Neuronal stem cell (in vitro differentiated cells): ENCODE measurements at regions not wholly inside any gene's neighbourhood (a gene's known extent, or its start where the extent isn't known, plus 50 kb on each side); places are given as distances from the start of the nearest gene placed in this dataset.

Experiments
- DNase-seq: peaks from one replicate; pipeline ENCODE4 v3.0.0-alpha.2; 2013; ENCODE audit warnings: low spot score
- H2AFZ ChIP-seq: one replicate; pipeline ENCODE4 v1.6.1; 2013; ENCODE audit warnings: mild to moderate bottlenecking, low read length, inconsistent platforms
- H2AK5ac ChIP-seq: 2 replicates; pipeline ENCODE4 v1.6.1; 2013; ENCODE audit warnings: low read depth, mild to moderate bottlenecking, inconsistent platforms, low read length, moderate library complexity, mixed read lengths
- H2BK120ac ChIP-seq: 2 replicates; pipeline ENCODE4 v1.6.1; 2013; ENCODE audit warnings: low read depth, mild to moderate bottlenecking, inconsistent platforms, low read length, moderate library complexity, mixed read lengths
- H2BK12ac ChIP-seq: one replicate; pipeline ENCODE4 v1.6.1; 2013; ENCODE audit warnings: low read length, inconsistent platforms
- H2BK15ac ChIP-seq: 2 replicates; pipeline ENCODE4 v1.6.1; 2013; ENCODE audit warnings: mild to moderate bottlenecking, low read length, inconsistent platforms, mixed read lengths
- H2BK5ac ChIP-seq: one replicate; pipeline ENCODE4 v1.6.1; 2013; ENCODE audit warnings: inconsistent platforms, mild to moderate bottlenecking, low read length, moderate library complexity
- H3K14ac ChIP-seq: one replicate; pipeline ENCODE4 v1.6.1; 2013; ENCODE audit warnings: low read length, inconsistent platforms
- H3K18ac ChIP-seq: 2 replicates; pipeline ENCODE4 v1.6.1; 2013; ENCODE audit warnings: low read length, inconsistent platforms
- H3K23ac ChIP-seq: 2 replicates; pipeline ENCODE4 v1.6.1; 2013; ENCODE audit warnings: low read depth, mild to moderate bottlenecking, mixed read lengths, low read length, inconsistent platforms; ENCODE audit not compliant: poor library complexity
- H3K27ac ChIP-seq: replicated peaks from 3 replicates; pipeline ENCODE4 v1.5.1; 2013; ENCODE audit warnings: low read length, inconsistent platforms
- H3K27me3 ChIP-seq, 3 experiments: 2 replicates each; pipeline ENCODE4 v1.6.1; 2013; ENCODE audit warnings: low read length in 3 of 3, mild to moderate bottlenecking in 2 of 3, inconsistent platforms in 1 of 3, low read depth in 1 of 3, mixed read lengths in 1 of 3, moderate library complexity in 1 of 3; ENCODE audit not compliant: control insufficient read depth in 3 of 3, insufficient read depth in 3 of 3
- H3K36me3 ChIP-seq, 2 donors: replicated peaks in 1 of 2; 2 replicates each; pipeline ENCODE4 v1.6.1; 2013; ENCODE audit warnings: low read length in 2 of 2; ENCODE audit not compliant: control insufficient read depth in 2 of 2, insufficient read depth in 2 of 2
- H3K4ac ChIP-seq: 2 replicates; pipeline ENCODE4 v1.6.1; 2013; ENCODE audit warnings: inconsistent platforms, mild to moderate bottlenecking, low read length, moderate library complexity
- H3K4me1 ChIP-seq, 2 donors: 1 replicate in 1 of 2; 2 replicates in 1 of 2; pipeline ENCODE4 v1.6.1; 2013; ENCODE audit warnings: low read length in 2 of 2, low read depth in 1 of 2; ENCODE audit not compliant: control insufficient read depth in 2 of 2, insufficient read depth in 1 of 2
- H3K4me2 ChIP-seq: one replicate; pipeline ENCODE4 v1.6.1; 2013; ENCODE audit warnings: mild to moderate bottlenecking, low read length, inconsistent platforms; ENCODE audit not compliant: insufficient read depth, poor library complexity, severe bottlenecking
- H3K4me3 ChIP-seq, 2 donors: 2 replicates each; pipeline ENCODE4 v1.5.1; 2013; ENCODE audit warnings: low read length in 2 of 2, mild to moderate bottlenecking in 2 of 2, inconsistent platforms in 1 of 2, moderate library complexity in 1 of 2
- H3K79me1 ChIP-seq: one replicate; pipeline ENCODE4 v1.6.1; 2013; ENCODE audit warnings: low read depth, mild to moderate bottlenecking, inconsistent platforms, low read length, moderate library complexity
- H3K9ac ChIP-seq: one replicate; pipeline ENCODE4 v1.6.1; 2013; ENCODE audit warnings: mild to moderate bottlenecking, low read depth, low read length, inconsistent platforms; ENCODE audit not compliant: poor library complexity
- H3K9me3 ChIP-seq, 2 donors: replicated peaks in 1 of 2; 2 replicates each; pipeline versions ENCODE3 to v1.6.1; 2013; ENCODE audit warnings: low read length in 2 of 2, mild to moderate bottlenecking in 2 of 2, inconsistent platforms in 1 of 2, low read depth in 1 of 2, mixed read lengths in 1 of 2, moderate library complexity in 1 of 2; ENCODE audit not compliant: control insufficient read depth in 2 of 2, insufficient read depth in 1 of 2
- H4K8ac ChIP-seq: one replicate; pipeline ENCODE4 v1.6.1; 2013; ENCODE audit warnings: low read depth, mild to moderate bottlenecking, inconsistent platforms, low read length, moderate library complexity
- H4K91ac ChIP-seq: one replicate; pipeline ENCODE4 v1.6.1; 2013; ENCODE audit warnings: low read length, low read depth, mild to moderate bottlenecking, inconsistent platforms; ENCODE audit not compliant: poor library complexity
- WGBS, 2 donors: extraction: QIAGEN DNeasy Blood & Tissue Kit; methylation state at CpG; one replicate each; pipeline ENCODE4 v1.1.7; 2013; ENCODE audit warnings: missing lambda C conversion rate in 2 of 2, mixed read lengths in 1 of 2; ENCODE audit not compliant: insufficient read length in 2 of 2, insufficient replicate concordance in 1 of 2; ENCODE audit errors: extremely low coverage in 2 of 2; 5-methylcytosine and 5-hydroxymethylcytosine counted together

DNA sequence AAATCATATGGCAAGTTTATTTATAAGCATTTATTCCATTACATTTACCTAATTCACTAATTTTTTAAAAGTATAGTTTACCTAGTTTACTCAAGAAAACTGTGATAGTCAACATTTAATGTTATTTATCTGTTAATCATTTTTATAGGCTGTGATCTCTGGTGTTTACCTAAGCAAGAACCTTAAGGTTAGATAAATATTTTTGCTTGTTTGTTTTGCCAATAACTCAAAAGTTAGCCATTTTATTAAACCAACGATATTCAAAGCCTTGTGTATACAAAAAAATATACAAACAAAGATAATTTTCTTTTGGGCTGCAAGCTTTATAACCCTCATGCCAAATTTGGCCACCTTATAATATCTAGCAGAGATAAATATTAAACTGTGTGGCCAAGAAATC is 157.3 kb downstream of the SLCO1B3 start:
- H3K14ac ChIP-seq: no peak overlapping the region
- H3K18ac ChIP-seq: no peak overlapping the region
- H2BK15ac ChIP-seq: no peak overlapping the region
- no peaks in the 10 kb centered on the region for H3K79me1 ChIP-seq
- no peak overlapping the region for H4K8ac ChIP-seq
- no peak overlapping the region for H2BK12ac ChIP-seq
- no peaks in the 10 kb centered on the region for H3K27me3 ChIP-seq
- H2AFZ ChIP-seq: no peak overlapping the region
- no peaks in the 10 kb centered on the region for H3K9me3 ChIP-seq
- no peak overlapping the region for H3K27ac ChIP-seq
- no peak overlapping the region for H3K23ac ChIP-seq
- no peak overlapping the region for H2BK120ac ChIP-seq
- H3K4me1 ChIP-seq: no peaks in the 10 kb centered on the region
- DNase-seq: no peak
- no peak overlapping the region for H2AK5ac ChIP-seq
- no peak overlapping the region for H2BK5ac ChIP-seq
- H4K91ac ChIP-seq: no peak overlapping the region
- H3K9ac ChIP-seq: no peak overlapping the region
- H3K4me3 ChIP-seq: no peak overlapping the region
- no peak overlapping the region for H3K4me2 ChIP-seq
- H3K36me3 ChIP-seq: no peaks in the 10 kb centered on the region
- WGBS, 2 donors: no CpG with 5 or more reads among the region's 1 CpG
- no peak overlapping the region for H3K4ac ChIP-seq

DNA sequence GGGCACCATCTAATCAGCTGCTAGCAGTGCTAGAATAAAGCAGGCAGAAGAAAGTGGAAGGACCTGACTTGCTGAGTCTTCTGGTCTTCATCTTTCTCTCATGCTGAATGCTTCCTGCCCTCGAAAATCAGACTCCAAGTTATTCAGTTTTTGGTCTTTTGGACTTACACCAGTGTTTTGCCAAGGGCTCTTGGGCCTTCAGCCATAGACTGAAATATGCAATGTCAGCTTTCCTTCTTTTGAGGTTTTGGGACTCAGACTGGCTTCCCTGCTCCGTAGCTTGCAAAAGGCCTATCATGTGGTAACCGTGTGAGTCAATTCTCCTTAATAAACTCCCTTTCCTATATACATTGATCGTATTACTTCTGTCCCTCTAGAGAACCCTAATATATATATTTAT is 159.3 kb downstream of the SLCO1B3 start:
- Histone ChIP-seq H3K4ac (no peak overlapping the region), H3K9ac (no peak overlapping the region), H3K4me2 (no peak overlapping the region), H3K23ac (no peak overlapping the region), H2AK5ac (no peak overlapping the region), H4K91ac (no peak overlapping the region), H2BK15ac (no peak overlapping the region), H3K18ac (no peak overlapping the region), H2BK12ac (no peak overlapping the region), H3K79me1 (no peaks in the 10 kb centered on the region), H3K9me3 (peaks cover 0 to 2% of the 10 kb centered on the region in 2 donors), H2BK5ac (no peak overlapping the region), H3K36me3 (no peaks in the 10 kb centered on the region), H2BK120ac (no peak overlapping the region), H3K27ac (no peak overlapping the region), H3K4me1 (no peaks in the 10 kb centered on the region), H3K4me3 (no peak overlapping the region), H3K14ac (no peak overlapping the region), H4K8ac (no peak overlapping the region), H2AFZ (no peak overlapping the region), H3K27me3 (no peaks in the 10 kb centered on the region)
- no CpG with 5 or more reads among the region's 4 CpGs for WGBS, 2 donors
- no peak for DNase-seq

DNA sequence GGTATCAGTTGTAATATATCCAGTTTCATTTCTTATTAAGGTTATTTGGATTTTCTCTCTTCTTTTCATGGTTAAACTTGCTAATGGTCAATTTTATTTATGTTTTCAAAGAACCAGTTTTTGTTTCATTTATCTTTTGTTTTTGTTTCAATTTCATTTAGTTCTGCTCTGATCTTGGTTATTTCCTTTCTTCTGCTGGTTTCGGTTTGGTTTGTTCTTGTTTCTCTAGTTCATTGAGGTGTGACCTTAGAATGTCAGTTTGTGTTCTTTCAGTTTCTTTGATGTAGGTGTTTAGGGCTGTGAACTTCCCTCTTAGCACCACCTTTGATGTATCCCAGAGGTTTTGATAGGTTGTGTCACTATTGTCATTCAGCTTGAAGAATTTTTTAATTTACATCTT is 145.6 kb upstream of the SLCO1B1 start:
- Histone ChIP-seq H3K4me2 (no peak overlapping the region), H3K4me3 (no peak overlapping the region), H3K23ac (no peak overlapping the region), H2BK5ac (no peak overlapping the region), H3K79me1 (no peaks in the 10 kb centered on the region), H3K9me3 (no peaks in the 10 kb centered on the region), H2AK5ac (no peak overlapping the region), H2BK120ac (no peak overlapping the region), H3K9ac (no peak overlapping the region), H3K27ac (no peak overlapping the region), H3K27me3 (no peaks in the 10 kb centered on the region), H2BK15ac (no peak overlapping the region), H4K8ac (no peak overlapping the region), H3K36me3 (no peaks in the 10 kb centered on the region), H3K18ac (no peak overlapping the region), H2BK12ac (no peak overlapping the region), H4K91ac (no peak overlapping the region), H3K4me1 (no peaks in the 10 kb centered on the region), H3K4ac (no peak overlapping the region), H2AFZ (no peak overlapping the region), H3K14ac (no peak overlapping the region)
- no CpG with 5 or more reads among the region's 1 CpG for WGBS, 2 donors
- no peak for DNase-seq

DNA sequence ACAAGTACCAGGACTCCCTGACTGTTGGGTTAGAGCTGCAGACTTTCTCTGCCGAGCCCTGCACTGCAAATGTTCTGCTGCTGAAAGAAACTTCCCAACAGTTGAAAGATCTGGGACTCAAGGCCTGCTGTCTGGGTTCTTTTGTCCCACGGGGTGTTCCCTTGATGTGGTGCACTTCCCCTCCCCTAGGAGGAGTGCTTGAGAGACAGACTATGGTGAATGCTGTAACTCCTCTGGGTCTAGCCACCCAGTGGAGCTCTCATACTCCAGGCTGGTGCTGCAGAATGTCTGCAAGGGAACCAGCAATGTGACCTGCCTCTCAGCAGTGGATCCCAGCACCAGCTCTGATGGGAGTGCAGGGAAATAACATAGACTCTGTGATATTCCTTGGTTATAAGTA is 129.2 kb upstream of the SLCO1B1 start:
- Histone ChIP-seq H3K4me2 (no peak overlapping the region), H2AK5ac (no peak overlapping the region), H3K27ac (no peak overlapping the region), H3K4ac (no peak overlapping the region), H3K23ac (no peak overlapping the region), H3K14ac (no peak overlapping the region), H3K36me3 (no peaks in the 10 kb centered on the region), H3K79me1 (no peaks in the 10 kb centered on the region), H2BK120ac (no peak overlapping the region), H2AFZ (no peak overlapping the region), H4K91ac (no peak overlapping the region), H3K4me1 (no peaks in the 10 kb centered on the region), H4K8ac (no peak overlapping the region), H3K27me3 (no peaks in the 10 kb centered on the region), H3K9ac (no peak overlapping the region), H2BK5ac (no peak overlapping the region), H3K18ac (no peak overlapping the region), H3K4me3 (no peak overlapping the region), H2BK15ac (no peak overlapping the region), H2BK12ac (no peak overlapping the region), H3K9me3 (no peaks in the 10 kb centered on the region)
- DNase-seq: no peak
- no CpG with 5 or more reads among the region's 2 CpGs for WGBS, 2 donors
